ENCODE measurements at regions not wholly inside any gene's neighbourhood (a gene's known extent, or its start where the extent isn't known, plus 50 kb on each side); places are given as distances from the start of the nearest gene placed in this dataset.
"Not testable (repeated sequence)": the region's sequence is repeated elsewhere in the genome, so short reads cannot be mapped to it uniquely, and the experiment has no call there.

GRCh38 chr15:62419192-62419591, 254.1 kb upstream of the C2CD4B start:
- H3K4me1 ChIP-seq (ENCODE audit: control insufficient read depth in 4 of 4, insufficient read depth in 4 of 4, low read length in 3 of 4) = no peaks in the 10 kb centered on the region
- no peak overlapping the region for H3K9ac ChIP-seq (ENCODE audit: low read depth in 1 of 2, low read length in 2 of 2)
- no peaks in the 10 kb centered on the region for H3K27me3 ChIP-seq (ENCODE audit: control insufficient read depth in 4 of 4, insufficient read depth in 4 of 4, low read length in 3 of 4)
- no peaks in the 10 kb centered on the region for H3K36me3 ChIP-seq (ENCODE audit: control insufficient read depth in 4 of 4, insufficient read depth in 3 of 4, low read depth in 1 of 4, low read length in 3 of 4)
- TF ChIP-seq JUND (IDR thresholded peaks at IDR 0.05) (no peak), RAD21 (IDR thresholded peaks at IDR 0.05) (no peak), EGR1 (IDR thresholded peaks at IDR 0.05; ENCODE audit: low read depth in 2 of 2) (no peak), YY1 (IDR thresholded peaks at IDR 0.05) (no peak), HNF4A (conservative IDR thresholded peaks at IDR 0.05) (no peak)
- H3K27ac ChIP-seq (ENCODE audit: low read depth in 1 of 2, low read length in 2 of 2) = no peak overlapping the region
- H3K9me3 ChIP-seq (ENCODE audit: control insufficient read depth in 4 of 4, low read length in 3 of 4) = no peaks in the 10 kb centered on the region
- no peak overlapping the region for H3K4me3 ChIP-seq (ENCODE audit: low read depth in 1 of 3, low read length in 3 of 3)
- WGBS = 86% methylated on average over 2 of the region's 2 CpGs
- no peak for DNase-seq (ENCODE audit: low spot score)

GRCh38 chr15:62420371-62420770, 255.3 kb upstream of the C2CD4B start:
- not testable (repeated sequence) for H3K27ac ChIP-seq (ENCODE audit: low read depth in 1 of 2, low read length in 2 of 2); H3K9ac ChIP-seq (ENCODE audit: low read depth in 1 of 2, low read length in 2 of 2); DNase-seq (ENCODE audit: low spot score); H3K9me3 ChIP-seq (ENCODE audit: control insufficient read depth in 4 of 4, low read length in 3 of 4); H3K4me3 ChIP-seq (ENCODE audit: low read depth in 1 of 3, low read length in 3 of 3); H3K36me3 ChIP-seq (ENCODE audit: control insufficient read depth in 4 of 4, insufficient read depth in 3 of 4, low read depth in 1 of 4, low read length in 3 of 4); H3K27me3 ChIP-seq (ENCODE audit: control insufficient read depth in 4 of 4, insufficient read depth in 4 of 4, low read length in 3 of 4); H3K4me1 ChIP-seq (ENCODE audit: control insufficient read depth in 4 of 4, insufficient read depth in 4 of 4, low read length in 3 of 4)
- WGBS = 92% methylated on average over 6 of the region's 6 CpGs

GRCh38 chr15:62421289-62421688, 256.2 kb upstream of the C2CD4B start:
- Histone ChIP-seq H3K27ac (ENCODE audit: low read depth in 1 of 2, low read length in 2 of 2) (no peak overlapping the region), H3K4me1 (ENCODE audit: control insufficient read depth in 4 of 4, insufficient read depth in 4 of 4, low read length in 3 of 4) (no peaks in the 10 kb centered on the region), H3K9me3 (ENCODE audit: control insufficient read depth in 4 of 4, low read length in 3 of 4) (no peaks in the 10 kb centered on the region), H3K36me3 (ENCODE audit: control insufficient read depth in 4 of 4, insufficient read depth in 3 of 4, low read depth in 1 of 4, low read length in 3 of 4) (no peaks in the 10 kb centered on the region), H3K4me3 (ENCODE audit: low read depth in 1 of 3, low read length in 3 of 3) (no peak overlapping the region), H3K27me3 (ENCODE audit: control insufficient read depth in 4 of 4, insufficient read depth in 4 of 4, low read length in 3 of 4) (no peaks in the 10 kb centered on the region), H3K9ac (ENCODE audit: low read depth in 1 of 2, low read length in 2 of 2) (no peak overlapping the region)
- WGBS = 94% methylated on average over 3 of the region's 3 CpGs
- no peak for DNase-seq (ENCODE audit: low spot score)
- TF ChIP-seq NR2F2 (IDR thresholded peaks at IDR 0.05) = no peak
- TF ChIP-seq HNF4G (IDR thresholded peaks at IDR 0.05) = no peak

- H3K27ac ChIP-seq (ENCODE audit: low read depth in 1 of 2, low read length in 2 of 2) = no peak overlapping the region
- DNase-seq (ENCODE audit: low spot score) = no peak
- no peak overlapping the region for H3K4me3 ChIP-seq (ENCODE audit: low read depth in 1 of 3, low read length in 3 of 3)
- H3K9ac ChIP-seq (ENCODE audit: low read depth in 1 of 2, low read length in 2 of 2) = no peak overlapping the region
- no peaks in the 10 kb centered on the region for H3K9me3 ChIP-seq (ENCODE audit: control insufficient read depth in 4 of 4, low read length in 3 of 4)
- H3K27me3 ChIP-seq (ENCODE audit: control insufficient read depth in 4 of 4, insufficient read depth in 4 of 4, low read length in 3 of 4) = no peaks in the 10 kb centered on the region
- WGBS = 83% methylated on average over 4 of the region's 4 CpGs
- H3K36me3 ChIP-seq (ENCODE audit: control insufficient read depth in 4 of 4, insufficient read depth in 3 of 4, low read depth in 1 of 4, low read length in 3 of 4) = no peaks in the 10 kb centered on the region
- no peak for TF ChIP-seq NR2F2 (IDR thresholded peaks at IDR 0.05)
- no peak for TF ChIP-seq HNF4G (IDR thresholded peaks at IDR 0.05)
- no peak for TF ChIP-seq RAD21 (IDR thresholded peaks at IDR 0.05)
- no peak for TF ChIP-seq TAF1 (conservative IDR thresholded peaks at IDR 0.05)
- no peak for TF ChIP-seq MAX (IDR thresholded peaks at IDR 0.05)
- no peak for TF ChIP-seq SP1 (IDR thresholded peaks at IDR 0.05)
- no peak for TF ChIP-seq JUND (IDR thresholded peaks at IDR 0.05)
- no peak for TF ChIP-seq YY1 (IDR thresholded peaks at IDR 0.05)
- TF ChIP-seq ZBTB33 (IDR thresholded peaks at IDR 0.05) = no peak
- no peak for TF ChIP-seq GABPA (IDR thresholded peaks at IDR 0.05 in 1 of 2, conservative IDR thresholded peaks at IDR 0.05 in 1 of 2)
- TF ChIP-seq REST (IDR thresholded peaks at IDR 0.05) = no peak
- TF ChIP-seq RXRA (IDR thresholded peaks at IDR 0.05) = no peak
- TF ChIP-seq EGR1 (IDR thresholded peaks at IDR 0.05; ENCODE audit: low read depth in 2 of 2) = no peak
- TF ChIP-seq FOXA2 (IDR thresholded peaks at IDR 0.05) = no peak
- TF ChIP-seq HNF4A (conservative IDR thresholded peaks at IDR 0.05) = no peak
- TF ChIP-seq FOXA1 (IDR thresholded peaks at IDR 0.05) = no peak
- TF ChIP-seq ATF3 (IDR thresholded peaks at IDR 0.05) = no peak
- H3K4me1 ChIP-seq (ENCODE audit: control insufficient read depth in 4 of 4, insufficient read depth in 4 of 4, low read length in 3 of 4) = no peaks in the 10 kb centered on the region
Measured at GRCh38 chr15:62426387-62426956, 261.4 kb upstream of the C2CD4B start.

Measured in liver (tissue), 7 donors.